ENCODE measurements at regions not wholly inside any gene's neighbourhood (a gene's known extent, or its start where the extent isn't known, plus 50 kb on each side); places are given as distances from the start of the nearest gene placed in this dataset.

DNA sequence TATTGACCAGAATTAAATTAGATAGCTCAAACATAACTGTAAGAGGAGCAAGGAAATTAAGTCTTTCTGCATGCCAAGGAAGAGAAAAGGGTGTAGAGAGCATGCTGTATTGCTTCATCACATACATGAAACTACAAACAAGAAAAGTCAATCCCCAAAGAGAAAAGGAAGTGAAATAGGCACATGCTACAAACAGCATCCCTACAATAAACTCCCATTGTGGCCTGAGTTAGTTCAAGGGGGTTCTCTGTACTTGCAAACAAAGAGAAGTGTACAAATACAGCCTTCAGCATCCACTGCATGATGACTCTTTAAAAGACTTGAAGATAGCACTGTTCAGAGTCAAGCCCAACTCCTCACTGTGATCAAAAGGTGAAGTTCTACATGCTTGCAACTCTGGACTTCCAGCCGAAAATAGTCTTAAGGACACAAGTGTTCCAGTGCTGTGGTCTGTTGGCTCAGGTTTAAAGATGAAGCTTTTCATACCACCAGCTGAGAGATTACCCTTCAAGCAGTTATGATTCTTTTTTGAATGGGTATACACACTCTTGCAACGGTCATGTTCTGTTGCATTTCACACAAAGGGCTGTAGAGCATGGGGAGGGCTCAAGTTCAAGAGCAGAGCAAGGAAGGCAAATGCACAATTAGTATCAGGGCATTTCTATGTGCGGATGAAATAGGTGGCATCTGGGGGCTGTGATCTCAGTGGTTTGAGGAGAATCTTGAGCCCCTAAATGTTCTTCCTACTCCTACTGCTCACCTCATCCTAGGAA is 534.5 kb downstream of the EBF1 start:
- Histone ChIP-seq H3K27ac (ENCODE audit: low read depth, low read length) (no peak overlapping the region), H4K20me1 (ENCODE audit: low read depth, low read length) (no peaks in the 10 kb centered on the region), H3K9ac (ENCODE audit: low read length) (no peak overlapping the region), H3K4me2 (ENCODE audit: low read depth, low read length, poor library complexity, severe bottlenecking) (no peak overlapping the region), H3K9me3 (ENCODE audit: insufficient read depth, low read length) (no peaks in the 10 kb centered on the region), H3K4me3 (ENCODE audit: insufficient read depth, low read length, poor library complexity, severe bottlenecking) (no peak overlapping the region), H3K36me3 (ENCODE audit: low read length) (no peaks in the 10 kb centered on the region), H3K27me3 (ENCODE audit: low read length) (no peaks in the 10 kb centered on the region), H3F3A (ENCODE audit: insufficient read depth) (no peaks in the 10 kb centered on the region), H3K9me2 (replicated peaks; ENCODE audit: insufficient read depth, low read length) (no peaks in the 10 kb centered on the region), H3K79me2 (ENCODE audit: insufficient read depth, low read length) (no peaks in the 10 kb centered on the region), H2AFZ (ENCODE audit: low read depth, low read length, severe bottlenecking) (no peak overlapping the region)
- TF ChIP-seq, protein P1, sequence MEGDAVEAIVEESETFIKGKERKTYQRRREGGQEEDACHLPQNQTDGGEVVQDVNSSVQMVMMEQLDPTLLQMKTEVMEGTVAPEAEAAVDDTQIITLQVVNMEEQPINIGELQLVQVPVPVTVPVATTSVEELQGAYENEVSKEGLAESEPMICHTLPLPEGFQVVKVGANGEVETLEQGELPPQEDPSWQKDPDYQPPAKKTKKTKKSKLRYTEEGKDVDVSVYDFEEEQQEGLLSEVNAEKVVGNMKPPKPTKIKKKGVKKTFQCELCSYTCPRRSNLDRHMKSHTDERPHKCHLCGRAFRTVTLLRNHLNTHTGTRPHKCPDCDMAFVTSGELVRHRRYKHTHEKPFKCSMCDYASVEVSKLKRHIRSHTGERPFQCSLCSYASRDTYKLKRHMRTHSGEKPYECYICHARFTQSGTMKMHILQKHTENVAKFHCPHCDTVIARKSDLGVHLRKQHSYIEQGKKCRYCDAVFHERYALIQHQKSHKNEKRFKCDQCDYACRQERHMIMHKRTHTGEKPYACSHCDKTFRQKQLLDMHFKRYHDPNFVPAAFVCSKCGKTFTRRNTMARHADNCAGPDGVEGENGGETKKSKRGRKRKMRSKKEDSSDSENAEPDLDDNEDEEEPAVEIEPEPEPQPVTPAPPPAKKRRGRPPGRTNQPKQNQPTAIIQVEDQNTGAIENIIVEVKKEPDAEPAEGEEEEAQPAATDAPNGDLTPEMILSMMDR (IDR thresholded peaks at IDR 0.05; ENCODE audit: insufficient read depth, low read length, poor library complexity, severe bottlenecking) = no peak
- no peak for TF ChIP-seq EZH2phosphoT487 (conservative IDR thresholded peaks at IDR 0.05; ENCODE audit: low read length)

DNA sequence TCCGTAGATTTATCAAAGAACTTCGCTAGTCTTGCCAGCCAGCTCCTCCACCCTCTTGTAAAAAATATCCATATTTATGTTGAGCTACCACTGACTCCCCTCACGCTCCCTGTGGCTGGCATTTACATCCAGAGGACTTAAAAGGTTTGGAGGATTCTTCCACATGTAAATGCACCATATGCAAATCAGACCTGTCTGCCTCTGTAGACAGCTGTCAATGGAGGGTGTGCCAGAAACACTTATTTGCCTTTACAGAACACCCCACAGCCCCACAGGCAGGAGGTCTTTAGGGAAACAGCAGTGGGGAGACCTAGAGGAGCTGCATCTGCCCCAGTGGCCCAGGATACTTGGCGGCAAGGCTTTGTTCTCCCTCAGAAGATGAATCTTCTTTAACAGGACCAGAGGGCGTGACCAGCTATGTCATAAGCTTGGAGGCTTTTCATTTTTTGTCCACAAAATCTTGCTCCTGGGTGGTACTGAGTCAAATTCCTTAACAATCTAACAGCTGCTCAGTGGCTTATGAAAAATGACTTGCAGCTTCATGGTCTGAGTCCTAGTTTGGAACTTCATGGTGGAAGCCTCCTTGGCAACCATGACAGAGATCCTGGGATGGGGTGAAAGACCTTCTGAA is 535.8 kb downstream of the EBF1 start:
- H3K36me3 ChIP-seq (ENCODE audit: low read length) = no peaks in the 10 kb centered on the region
- no peak overlapping the region for H3K27ac ChIP-seq (ENCODE audit: low read depth, low read length)
- no peaks in the 10 kb centered on the region for H3K9me2 ChIP-seq (replicated peaks; ENCODE audit: insufficient read depth, low read length)
- no peak for TF ChIP-seq EZH2phosphoT487 (conservative IDR thresholded peaks at IDR 0.05; ENCODE audit: low read length)
- TF ChIP-seq, protein P1 (IDR thresholded peaks at IDR 0.05; ENCODE audit: insufficient read depth, low read length, poor library complexity, severe bottlenecking) = no peak
- H4K20me1 ChIP-seq (ENCODE audit: low read depth, low read length) = no peaks in the 10 kb centered on the region
- no peaks in the 10 kb centered on the region for H3F3A ChIP-seq (ENCODE audit: insufficient read depth)
- H3K9me3 ChIP-seq (ENCODE audit: insufficient read depth, low read length) = no peaks in the 10 kb centered on the region
- no peak overlapping the region for H3K9ac ChIP-seq (ENCODE audit: low read length)
- no peak overlapping the region for H3K4me2 ChIP-seq (ENCODE audit: low read depth, low read length, poor library complexity, severe bottlenecking)
- no peaks in the 10 kb centered on the region for H3K27me3 ChIP-seq (ENCODE audit: low read length)
- no peaks in the 10 kb centered on the region for H3K79me2 ChIP-seq (ENCODE audit: insufficient read depth, low read length)
- no peak overlapping the region for H2AFZ ChIP-seq (ENCODE audit: low read depth, low read length, severe bottlenecking)
- no peak overlapping the region for H3K4me3 ChIP-seq (ENCODE audit: insufficient read depth, low read length, poor library complexity, severe bottlenecking)

DNA sequence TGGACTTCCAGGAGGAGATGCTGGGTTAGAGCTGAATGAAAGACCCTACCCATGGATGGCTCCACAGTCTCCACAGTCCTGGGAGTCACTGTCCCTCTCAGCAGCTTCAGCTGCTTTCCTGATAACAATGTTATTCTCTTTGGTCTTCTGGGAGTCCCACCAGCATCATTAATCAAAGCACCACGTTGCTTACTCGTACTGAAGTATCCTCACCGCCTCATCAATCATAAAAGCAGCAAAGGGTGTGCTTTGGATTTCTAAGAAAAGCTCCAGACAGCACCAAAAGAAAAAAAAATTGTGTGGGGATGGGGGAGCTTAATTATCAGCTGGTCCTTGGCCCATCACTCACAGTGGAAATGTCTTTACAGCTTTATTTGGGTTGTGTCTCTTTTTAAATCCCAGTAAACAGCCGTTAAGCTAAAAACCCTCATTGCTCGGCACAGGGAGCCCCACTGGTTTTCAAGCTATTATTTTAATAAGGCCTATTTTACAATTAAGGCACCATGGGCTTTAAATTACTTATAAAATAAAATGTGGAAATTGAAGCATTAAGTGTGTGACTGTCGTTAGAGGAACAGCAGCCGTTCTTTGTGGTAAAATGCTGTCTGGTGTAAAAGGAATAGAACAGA is 538.0 kb downstream of the EBF1 start:
- Histone ChIP-seq H3K27me3 (ENCODE audit: low read length) (no peaks in the 10 kb centered on the region), H3K4me3 (ENCODE audit: insufficient read depth, low read length, poor library complexity, severe bottlenecking) (no peak overlapping the region), H2AFZ (ENCODE audit: low read depth, low read length, severe bottlenecking) (no peak overlapping the region), H3K9me3 (ENCODE audit: insufficient read depth, low read length) (no peaks in the 10 kb centered on the region), H3K27ac (ENCODE audit: low read depth, low read length) (no peak overlapping the region), H3F3A (ENCODE audit: insufficient read depth) (no peaks in the 10 kb centered on the region), H4K20me1 (ENCODE audit: low read depth, low read length) (no peaks in the 10 kb centered on the region), H3K79me2 (ENCODE audit: insufficient read depth, low read length) (no peaks in the 10 kb centered on the region), H3K9me2 (replicated peaks; ENCODE audit: insufficient read depth, low read length) (no peaks in the 10 kb centered on the region), H3K9ac (ENCODE audit: low read length) (no peak overlapping the region), H3K36me3 (ENCODE audit: low read length) (no peaks in the 10 kb centered on the region), H3K4me2 (ENCODE audit: low read depth, low read length, poor library complexity, severe bottlenecking) (no peak overlapping the region)
- TF ChIP-seq, protein P1 (IDR thresholded peaks at IDR 0.05; ENCODE audit: insufficient read depth, low read length, poor library complexity, severe bottlenecking) = no peak
- TF ChIP-seq EZH2phosphoT487 (conservative IDR thresholded peaks at IDR 0.05; ENCODE audit: low read length) = no peak

Measured in SU-DHL-6 (cell line).